ENCODE measurements at regions not wholly inside any gene's neighbourhood (a gene's known extent, or its start where the extent isn't known, plus 50 kb on each side); places are given as distances from the start of the nearest gene placed in this dataset.

DNA sequence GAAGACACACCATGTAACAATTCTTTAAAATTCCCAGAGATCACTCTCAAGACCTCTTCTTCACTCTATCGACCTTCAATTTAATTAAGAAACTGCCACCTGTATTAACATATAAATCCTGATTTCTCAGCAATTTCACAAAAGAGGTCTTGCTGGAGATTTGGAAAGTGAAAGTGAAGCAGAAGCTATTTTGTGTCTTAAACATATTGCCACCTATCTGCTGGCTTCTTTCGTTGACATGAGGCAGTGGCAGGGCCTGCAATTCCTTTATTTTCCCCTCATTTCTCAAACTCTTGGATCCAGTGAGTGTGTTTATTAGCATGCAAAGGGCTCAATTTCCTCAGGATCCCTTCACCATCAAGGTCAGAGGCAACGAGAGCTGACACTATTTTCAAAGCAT is 780.2 kb upstream of the SLITRK1 start:
- Histone ChIP-seq H4K20me1 (ENCODE audit: insufficient read depth, low read length) (no peaks in the 10 kb centered on the region), H3K9me3 (ENCODE audit: low read length) (no peaks in the 10 kb centered on the region), H3K79me2 (ENCODE audit: insufficient read depth, low read depth, low read length) (no peaks in the 10 kb centered on the region), H3K36me3 (ENCODE audit: insufficient read depth, low read length) (no peaks in the 10 kb centered on the region), H3K4me2 (ENCODE audit: low read length) (no peak overlapping the region), H3K9me2 (ENCODE audit: insufficient read depth, low read length) (no peaks in the 10 kb centered on the region), H2AFZ (ENCODE audit: low read length) (no peak overlapping the region), H3K27ac (ENCODE audit: low read depth, low read length, poor library complexity, severe bottlenecking) (no peak overlapping the region), H3K4me3 (ENCODE audit: low read depth, low read length, poor library complexity, severe bottlenecking) (no peak overlapping the region), H3K4me1 (ENCODE audit: insufficient read depth, low read length, poor library complexity, severe bottlenecking) (no peaks in the 10 kb centered on the region)
- intact Hi-C loops (cut with micrococcal nuclease; ENCODE audit: unreplicated experiment), result no loop called here
- POLR2A ChIA-PET, result no interaction called here
- CTCF ChIA-PET (ENCODE audit: unreplicated experiment), result no interaction called here
- DNase-seq (ENCODE audit: low spot score), result no peak
- TF ChIP-seq, protein P1, sequence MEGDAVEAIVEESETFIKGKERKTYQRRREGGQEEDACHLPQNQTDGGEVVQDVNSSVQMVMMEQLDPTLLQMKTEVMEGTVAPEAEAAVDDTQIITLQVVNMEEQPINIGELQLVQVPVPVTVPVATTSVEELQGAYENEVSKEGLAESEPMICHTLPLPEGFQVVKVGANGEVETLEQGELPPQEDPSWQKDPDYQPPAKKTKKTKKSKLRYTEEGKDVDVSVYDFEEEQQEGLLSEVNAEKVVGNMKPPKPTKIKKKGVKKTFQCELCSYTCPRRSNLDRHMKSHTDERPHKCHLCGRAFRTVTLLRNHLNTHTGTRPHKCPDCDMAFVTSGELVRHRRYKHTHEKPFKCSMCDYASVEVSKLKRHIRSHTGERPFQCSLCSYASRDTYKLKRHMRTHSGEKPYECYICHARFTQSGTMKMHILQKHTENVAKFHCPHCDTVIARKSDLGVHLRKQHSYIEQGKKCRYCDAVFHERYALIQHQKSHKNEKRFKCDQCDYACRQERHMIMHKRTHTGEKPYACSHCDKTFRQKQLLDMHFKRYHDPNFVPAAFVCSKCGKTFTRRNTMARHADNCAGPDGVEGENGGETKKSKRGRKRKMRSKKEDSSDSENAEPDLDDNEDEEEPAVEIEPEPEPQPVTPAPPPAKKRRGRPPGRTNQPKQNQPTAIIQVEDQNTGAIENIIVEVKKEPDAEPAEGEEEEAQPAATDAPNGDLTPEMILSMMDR (conservative IDR thresholded peaks at IDR 0.05; ENCODE audit: low read length), result no peak
- TF ChIP-seq EZH2phosphoT487 (IDR thresholded peaks at IDR 0.05; ENCODE audit: borderline replicate concordance, low read depth, low read length), result no peak
- BruUV-seq (replicated peaks), result no TSS peak

DNA sequence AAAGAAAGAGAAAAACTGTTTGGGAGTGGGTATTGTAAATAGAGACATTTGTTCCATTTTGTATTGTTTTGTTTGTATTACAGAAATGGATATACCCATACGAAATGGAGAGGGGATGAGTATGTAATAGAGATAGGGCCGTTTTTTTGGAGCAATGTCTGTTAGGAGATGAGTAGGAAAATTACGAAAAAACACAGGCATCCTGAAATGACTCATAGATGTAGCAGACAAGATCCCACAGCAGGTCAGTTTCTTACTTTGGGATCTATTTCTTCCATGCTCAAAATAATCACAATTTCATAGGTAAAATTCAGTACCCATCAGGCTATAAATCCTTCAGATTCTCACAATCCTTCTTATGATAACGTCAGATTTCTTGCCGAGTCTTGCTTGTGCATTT is 779.4 kb upstream of the SLITRK1 start:
- Histone ChIP-seq H4K20me1 (ENCODE audit: insufficient read depth, low read length) (no peaks in the 10 kb centered on the region), H3K4me2 (ENCODE audit: low read length) (no peak overlapping the region), H3K36me3 (ENCODE audit: insufficient read depth, low read length) (no peaks in the 10 kb centered on the region), H3K4me3 (ENCODE audit: low read depth, low read length, poor library complexity, severe bottlenecking) (no peak overlapping the region), H3K9me2 (ENCODE audit: insufficient read depth, low read length) (no peaks in the 10 kb centered on the region), H3K9me3 (ENCODE audit: low read length) (no peaks in the 10 kb centered on the region), H3K4me1 (ENCODE audit: insufficient read depth, low read length, poor library complexity, severe bottlenecking) (no peaks in the 10 kb centered on the region), H3K27ac (ENCODE audit: low read depth, low read length, poor library complexity, severe bottlenecking) (no peak overlapping the region), H2AFZ (ENCODE audit: low read length) (no peak overlapping the region), H3K79me2 (ENCODE audit: insufficient read depth, low read depth, low read length) (no peaks in the 10 kb centered on the region)
- ChIA-PET POLR2A (no interaction called here), CTCF (ENCODE audit: unreplicated experiment) (no interaction called here)
- no peak for DNase-seq (ENCODE audit: low spot score)
- intact Hi-C loops (cut with micrococcal nuclease; ENCODE audit: unreplicated experiment), result no loop called here
- no TSS peak for BruUV-seq (replicated peaks)
- TF ChIP-seq, protein P1 (conservative IDR thresholded peaks at IDR 0.05; ENCODE audit: low read length), result no peak
- no peak for TF ChIP-seq EZH2phosphoT487 (IDR thresholded peaks at IDR 0.05; ENCODE audit: borderline replicate concordance, low read depth, low read length)

DNA sequence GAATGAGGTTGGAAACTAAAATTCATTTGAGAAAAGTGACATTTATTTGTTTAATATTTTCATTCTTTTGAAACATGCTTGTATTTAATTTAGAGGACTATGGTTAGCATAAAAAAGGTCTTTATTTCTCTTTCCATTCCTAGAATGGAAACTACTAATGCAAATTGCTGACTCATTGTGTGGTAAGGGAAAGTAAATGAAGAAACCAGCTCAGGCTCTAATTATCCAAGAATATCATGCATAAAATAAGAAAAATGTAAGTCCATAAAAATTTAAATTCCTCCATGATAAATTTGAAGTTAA is 777.0 kb upstream of the SLITRK1 start:
- H3K4me2 ChIP-seq (ENCODE audit: low read length), result no peak overlapping the region
- no peaks in the 10 kb centered on the region for H3K9me2 ChIP-seq (ENCODE audit: insufficient read depth, low read length)
- BruUV-seq (replicated peaks), result no TSS peak
- no peak overlapping the region for H2AFZ ChIP-seq (ENCODE audit: low read length)
- H3K9me3 ChIP-seq (ENCODE audit: low read length), result no peaks in the 10 kb centered on the region
- no peak overlapping the region for H3K4me3 ChIP-seq (ENCODE audit: low read depth, low read length, poor library complexity, severe bottlenecking)
- no peaks in the 10 kb centered on the region for H3K79me2 ChIP-seq (ENCODE audit: insufficient read depth, low read depth, low read length)
- TF ChIP-seq, protein P1 (conservative IDR thresholded peaks at IDR 0.05; ENCODE audit: low read length), result no peak
- TF ChIP-seq EZH2phosphoT487 (IDR thresholded peaks at IDR 0.05; ENCODE audit: borderline replicate concordance, low read depth, low read length), result no peak
- intact Hi-C loops (cut with micrococcal nuclease; ENCODE audit: unreplicated experiment), result no loop called here
- ChIA-PET CTCF (ENCODE audit: unreplicated experiment) (no interaction called here), POLR2A (interaction anchor here (1.5 kb wide), 1 partner anchor 33 kb away, joined by 3 read pairs; no protein-coding TSS in a partner anchor)
- H3K36me3 ChIP-seq (ENCODE audit: insufficient read depth, low read length), result no peaks in the 10 kb centered on the region
- H3K27ac ChIP-seq (ENCODE audit: low read depth, low read length, poor library complexity, severe bottlenecking), result no peak overlapping the region
- no peaks in the 10 kb centered on the region for H4K20me1 ChIP-seq (ENCODE audit: insufficient read depth, low read length)
- H3K4me1 ChIP-seq (ENCODE audit: insufficient read depth, low read length, poor library complexity, severe bottlenecking), result no peaks in the 10 kb centered on the region
- no peak for DNase-seq (ENCODE audit: low spot score)
